ENCODE measurements at regions not wholly inside any gene's neighbourhood (a gene's known extent, or its start where the extent isn't known, plus 50 kb on each side); places are given as distances from the start of the nearest gene placed in this dataset.
"Not testable (repeated sequence)": the region's sequence is repeated elsewhere in the genome, so short reads cannot be mapped to it uniquely, and the experiment has no call there.

DNA sequence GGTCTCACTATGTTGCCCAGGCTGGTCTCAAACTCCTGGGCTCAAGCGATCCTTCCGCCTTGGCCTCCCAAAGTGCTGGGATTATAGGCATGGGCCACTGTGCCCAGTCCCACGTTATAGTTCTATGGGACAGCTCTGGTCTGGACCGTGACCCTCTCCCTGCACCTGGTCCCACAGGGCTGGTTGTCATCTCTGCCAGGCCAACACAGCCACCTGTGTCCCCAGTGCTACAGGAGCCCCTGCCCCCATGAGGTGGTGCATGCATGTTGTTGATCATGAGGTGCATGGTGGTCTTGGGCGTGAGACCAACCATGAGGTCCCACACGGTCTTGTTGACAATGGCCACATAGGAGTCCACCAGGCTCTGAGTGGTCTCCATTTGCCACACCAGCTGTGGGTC is 51.0 kb upstream of the UBE2Q2 start:
- not testable (repeated sequence) for DNase-seq

DNA sequence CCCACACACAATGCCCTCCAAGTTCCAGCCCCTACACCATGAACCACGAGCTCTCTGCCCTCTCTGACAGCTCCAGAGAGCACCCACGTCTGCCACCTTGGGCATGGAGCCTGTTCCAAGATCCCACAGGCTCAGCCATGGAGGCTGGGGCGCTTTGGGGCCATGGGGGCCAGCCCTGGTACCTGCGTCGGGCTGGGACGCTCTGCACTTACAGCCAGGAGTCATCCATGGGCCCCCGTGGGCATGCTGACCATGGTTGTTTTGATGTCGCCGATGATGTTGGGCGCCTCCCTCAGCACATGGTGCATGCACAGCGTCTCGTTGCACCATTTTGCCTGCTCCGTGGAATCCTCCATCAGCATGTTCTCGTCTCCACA is 51.9 kb upstream of the UBE2Q2 start:
- no peak for DNase-seq

DNA sequence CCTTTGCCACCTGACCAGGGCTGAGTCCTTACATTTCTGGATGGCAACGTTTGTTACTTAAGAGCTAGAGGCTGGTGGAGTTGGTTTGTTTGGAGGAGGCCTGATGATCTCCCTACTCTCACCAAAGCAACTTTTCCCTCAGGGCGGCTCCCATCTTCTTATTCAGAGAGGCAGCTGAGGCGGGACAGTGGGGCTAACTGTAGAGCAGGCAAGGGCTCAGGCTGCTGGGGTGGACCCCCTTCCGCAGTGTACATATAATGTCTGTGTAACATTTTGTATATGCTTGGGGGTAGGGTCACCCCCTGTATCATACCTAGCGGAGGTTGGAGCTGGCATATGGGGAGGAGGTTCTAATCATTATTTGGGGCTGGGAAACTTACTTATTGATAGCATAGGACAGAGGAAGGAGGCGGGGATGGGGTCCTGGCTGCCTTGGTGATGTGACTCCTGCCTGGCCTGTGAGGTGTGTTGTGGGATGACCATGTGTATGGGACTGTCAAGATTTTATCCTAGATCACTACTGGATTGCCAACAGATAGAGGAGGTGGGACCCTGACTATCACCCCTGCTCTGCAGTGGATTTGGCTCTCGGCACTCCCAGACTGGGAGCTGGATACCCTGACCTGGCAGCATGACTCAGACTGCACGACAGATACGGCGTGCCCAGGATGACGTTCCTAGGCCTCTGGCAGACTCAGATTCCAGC is 52.5 kb upstream of the UBE2Q2 start:
- DNase-seq = no peak

DNA sequence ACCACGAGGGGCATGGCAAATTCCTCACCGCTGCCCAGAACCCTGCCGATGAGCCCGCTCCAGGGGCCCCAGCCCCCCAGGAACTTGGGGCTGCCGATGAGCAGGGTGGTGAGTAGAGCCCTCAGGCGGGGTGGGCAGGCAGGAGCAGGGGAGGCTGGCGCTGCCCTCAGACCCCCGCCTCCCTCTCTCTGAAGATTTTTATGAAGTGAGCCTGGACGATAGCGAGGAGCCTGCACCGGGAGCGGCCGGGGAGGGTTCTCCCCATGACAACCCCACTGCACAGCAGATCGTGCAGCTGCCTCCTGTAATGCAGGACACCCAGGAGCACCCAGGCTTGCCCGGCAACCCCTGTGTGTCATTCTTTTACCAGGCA is 56.7 kb upstream of the UBE2Q2 start:
- DNase-seq = no peak

DNA sequence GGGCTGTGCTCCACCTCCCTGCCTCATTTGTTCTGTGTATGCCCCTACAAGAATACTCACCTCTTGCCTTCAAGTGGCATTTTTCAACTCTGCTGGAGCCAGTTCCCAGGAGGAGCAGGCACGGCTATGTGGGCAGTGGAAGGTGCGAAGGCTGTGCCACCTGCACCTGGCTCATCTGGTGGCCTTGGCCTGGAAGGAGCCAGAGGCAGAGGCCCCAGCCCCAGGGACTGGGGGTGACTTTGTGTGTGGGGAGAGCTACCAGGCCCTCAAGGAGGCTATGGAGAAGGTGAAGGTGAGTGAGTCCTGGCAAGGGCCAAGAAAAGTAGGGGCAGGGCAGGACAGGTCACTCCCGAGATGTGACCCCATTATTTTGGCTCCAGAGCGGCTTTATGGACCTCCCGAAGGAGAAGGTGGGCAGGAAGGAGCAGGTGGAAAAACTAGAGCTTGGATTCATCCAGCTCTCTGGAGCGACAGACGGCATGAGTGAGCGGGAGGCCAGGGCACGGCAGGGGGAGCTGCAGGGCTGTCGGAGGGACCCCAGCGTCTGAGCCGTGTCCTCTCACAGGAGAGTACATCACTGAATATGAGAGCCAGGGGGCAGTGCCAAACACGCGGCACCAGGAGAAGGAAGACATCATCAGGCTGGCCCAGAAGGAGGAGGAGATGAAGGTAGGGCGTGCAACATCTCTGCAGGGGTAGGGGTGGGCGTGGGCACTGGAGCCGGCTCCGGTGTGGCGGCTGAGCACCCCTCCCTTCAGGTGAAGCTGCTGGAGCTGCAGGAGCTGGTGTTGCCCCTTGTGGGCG is 57.3 kb upstream of the UBE2Q2 start:
- peak in 1 of 58 donors; percentile 10 for DNase-seq

DNA sequence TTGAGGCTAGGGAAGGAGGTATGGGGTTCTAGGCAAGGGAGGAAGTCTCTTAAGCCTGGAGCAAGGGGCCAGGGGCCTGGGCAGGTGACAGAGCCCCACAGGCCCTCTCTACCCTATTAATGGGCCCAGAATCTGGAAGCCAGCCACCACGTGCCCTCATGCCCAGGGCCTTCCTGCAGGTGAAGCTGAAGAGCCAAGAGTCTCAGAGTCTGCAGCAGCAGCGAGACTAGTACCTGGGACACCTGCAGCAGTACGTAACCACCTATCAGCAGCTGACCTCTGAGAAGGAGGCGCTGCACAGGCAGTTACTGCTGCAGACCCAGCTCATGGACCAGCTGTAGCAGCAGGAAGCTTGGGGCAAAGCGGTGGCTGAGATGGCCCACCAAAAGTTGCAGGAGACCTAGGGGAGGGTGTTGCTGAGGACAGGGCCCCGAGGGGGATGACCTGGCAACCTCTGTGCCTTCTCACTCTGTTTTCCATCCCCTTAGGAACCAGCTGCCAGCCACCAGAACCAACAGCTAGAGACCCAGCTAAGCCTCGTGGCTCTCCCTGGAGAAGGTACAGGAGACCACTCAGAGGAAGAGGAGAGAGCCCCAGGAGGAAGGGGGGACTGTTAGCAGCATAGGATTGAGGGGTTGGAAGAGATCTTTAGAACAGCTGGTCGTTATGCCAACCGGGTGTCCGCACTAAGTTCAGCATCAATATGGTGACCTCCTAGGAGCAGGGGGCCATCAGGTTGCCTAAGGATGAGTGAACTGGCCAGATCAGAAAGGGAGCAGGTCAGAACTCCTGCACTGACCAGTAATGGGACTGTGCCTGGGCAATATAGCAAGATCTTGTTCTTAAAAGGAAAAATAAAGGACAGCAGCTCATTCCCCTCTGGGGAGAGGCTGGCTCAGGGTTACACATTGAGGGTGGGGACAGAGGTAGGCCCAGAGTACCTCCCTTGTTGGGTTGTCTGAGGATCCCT is 58.5 kb upstream of the UBE2Q2 start:
- not testable (repeated sequence) for DNase-seq

DNA sequence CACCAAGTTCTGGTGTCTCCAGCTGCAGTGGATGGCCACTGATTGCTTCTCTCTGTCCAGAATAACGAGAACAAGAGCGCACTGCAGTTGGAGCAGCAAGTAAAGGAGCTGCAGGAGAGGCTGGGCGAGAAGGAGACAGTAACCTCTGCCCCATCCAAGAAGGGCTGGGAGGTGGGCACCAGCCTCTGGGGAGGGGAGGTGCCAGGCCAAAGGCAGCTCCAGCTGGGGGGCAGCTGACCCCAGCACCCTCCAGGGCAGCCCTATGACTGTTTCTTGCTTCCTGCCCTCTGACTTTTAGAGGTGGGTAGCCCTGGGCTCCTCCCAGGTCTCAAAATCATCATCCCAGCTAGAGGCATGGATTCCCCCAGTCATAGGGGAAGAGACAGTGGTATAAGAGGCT is 59.7 kb upstream of the UBE2Q2 start:
- DNase-seq = not testable (repeated sequence)

DNA sequence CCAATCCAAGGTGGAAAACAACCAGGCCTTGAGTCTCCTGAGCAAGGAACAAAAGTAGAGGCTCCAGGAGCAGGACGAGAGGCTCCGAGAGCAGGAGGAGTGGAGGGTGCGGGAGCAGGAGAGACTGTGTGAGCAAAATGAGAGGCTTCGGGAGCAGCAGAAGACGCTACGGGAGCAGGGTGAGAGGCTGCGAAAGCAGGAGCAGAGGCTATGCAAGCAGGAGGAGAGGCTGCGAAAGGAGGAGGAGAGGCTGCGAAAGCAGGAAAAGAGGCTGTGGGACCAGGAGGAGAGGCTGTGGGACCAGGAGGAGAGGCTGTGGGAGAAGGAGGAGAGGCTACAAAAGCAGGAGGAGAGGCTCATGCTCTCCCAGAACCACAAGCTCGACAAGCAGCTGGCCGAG is 60.3 kb upstream of the UBE2Q2 start:
- DNase-seq = no peak

DNA sequence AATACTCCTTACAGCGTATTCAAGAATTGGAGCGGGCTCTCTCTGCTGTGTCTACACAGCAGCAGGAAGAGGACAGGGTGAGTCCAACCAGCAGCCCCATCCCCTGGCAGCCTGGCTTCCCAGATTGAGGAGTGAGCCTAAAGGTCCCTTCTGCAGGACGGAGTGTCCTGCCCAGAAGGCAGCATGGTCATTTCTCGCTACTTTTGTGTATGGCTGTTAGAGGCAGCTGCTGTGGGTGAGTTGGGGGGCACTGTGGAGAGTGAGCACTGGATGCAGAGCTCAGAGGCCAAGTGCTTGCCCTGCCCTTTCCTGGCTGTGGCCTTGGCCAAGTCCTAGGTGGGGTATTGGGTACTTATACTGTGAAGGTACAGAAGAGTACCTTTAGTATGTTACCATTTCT is 62.3 kb upstream of the UBE2Q2 start:
- DNase-seq = not testable (repeated sequence)

DNA sequence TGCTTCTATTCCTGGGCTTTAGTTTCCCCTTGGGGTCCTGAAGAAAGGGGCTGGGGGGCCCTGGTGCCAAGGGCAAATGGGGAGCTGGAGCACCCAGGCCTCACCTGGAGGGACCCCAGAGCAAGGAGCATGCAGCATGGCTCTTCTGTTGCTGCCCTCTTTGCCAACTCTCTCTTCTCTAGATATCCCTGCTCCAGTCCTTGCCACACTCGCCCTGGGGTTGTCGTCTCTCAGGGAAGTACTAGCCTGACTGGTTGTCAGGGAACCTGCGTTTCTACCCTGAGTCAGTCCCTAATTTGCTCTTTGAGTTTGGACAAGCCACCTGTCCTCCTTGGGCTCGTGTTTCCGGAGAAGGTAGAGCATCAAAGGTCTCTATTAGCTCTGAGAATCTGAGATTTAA is 63.7 kb upstream of the UBE2Q2 start:
- no peak for DNase-seq

DNA sequence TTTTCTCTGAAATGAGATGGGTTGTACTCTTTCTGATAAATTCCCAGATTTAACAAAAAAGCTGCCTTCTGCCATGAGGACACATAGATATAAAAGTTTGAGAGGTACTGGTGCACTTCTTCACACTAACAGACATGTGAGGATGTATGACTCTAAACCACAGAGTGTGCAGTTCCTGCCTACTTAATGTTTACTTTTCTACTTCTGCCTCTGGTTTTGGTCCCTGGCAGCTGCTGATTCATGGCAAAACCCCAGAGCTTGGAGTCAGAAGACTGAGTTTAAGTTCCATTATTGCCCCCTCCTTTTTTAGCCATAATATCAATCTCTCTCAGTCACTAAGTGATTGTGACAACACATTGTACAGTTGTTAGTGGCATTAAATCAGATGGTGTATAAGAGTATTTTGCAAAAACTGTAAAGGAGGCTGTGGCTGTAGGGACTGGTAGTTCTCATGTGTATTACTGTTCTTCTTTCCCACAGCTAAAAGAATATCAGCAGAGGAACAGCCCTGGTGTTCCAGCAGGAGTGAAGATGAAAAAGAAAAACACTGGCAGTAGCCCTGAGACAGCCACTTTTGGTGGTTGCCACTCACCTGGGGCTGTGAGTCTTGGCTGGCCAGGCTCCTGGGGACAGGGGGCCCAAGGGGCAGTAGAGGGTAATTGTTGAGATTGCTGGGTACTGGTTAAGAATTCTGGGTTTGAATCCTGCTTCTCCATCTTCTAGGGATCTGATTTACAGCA is 64.4 kb upstream of the CSPG4 start:
- not testable (repeated sequence) for DNase-seq

DNA sequence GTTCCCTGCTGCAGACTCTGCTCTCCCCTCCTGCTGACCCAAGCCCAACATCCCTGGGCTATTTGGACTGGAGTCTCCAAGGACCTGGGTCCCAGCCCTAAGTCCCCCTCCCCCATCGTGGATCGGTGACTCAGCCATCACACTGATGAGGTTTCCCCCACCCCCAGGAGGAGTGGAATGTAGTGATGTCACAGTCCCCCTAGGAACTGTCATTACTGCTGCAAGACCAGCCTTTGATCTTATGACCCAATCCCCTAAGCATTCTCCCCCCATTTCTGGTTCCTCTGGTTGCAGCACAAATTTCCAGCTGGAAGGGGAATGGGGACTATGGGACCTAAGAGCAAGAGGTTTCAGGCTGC is 63.4 kb upstream of the CSPG4 start:
- no peak for DNase-seq

DNA sequence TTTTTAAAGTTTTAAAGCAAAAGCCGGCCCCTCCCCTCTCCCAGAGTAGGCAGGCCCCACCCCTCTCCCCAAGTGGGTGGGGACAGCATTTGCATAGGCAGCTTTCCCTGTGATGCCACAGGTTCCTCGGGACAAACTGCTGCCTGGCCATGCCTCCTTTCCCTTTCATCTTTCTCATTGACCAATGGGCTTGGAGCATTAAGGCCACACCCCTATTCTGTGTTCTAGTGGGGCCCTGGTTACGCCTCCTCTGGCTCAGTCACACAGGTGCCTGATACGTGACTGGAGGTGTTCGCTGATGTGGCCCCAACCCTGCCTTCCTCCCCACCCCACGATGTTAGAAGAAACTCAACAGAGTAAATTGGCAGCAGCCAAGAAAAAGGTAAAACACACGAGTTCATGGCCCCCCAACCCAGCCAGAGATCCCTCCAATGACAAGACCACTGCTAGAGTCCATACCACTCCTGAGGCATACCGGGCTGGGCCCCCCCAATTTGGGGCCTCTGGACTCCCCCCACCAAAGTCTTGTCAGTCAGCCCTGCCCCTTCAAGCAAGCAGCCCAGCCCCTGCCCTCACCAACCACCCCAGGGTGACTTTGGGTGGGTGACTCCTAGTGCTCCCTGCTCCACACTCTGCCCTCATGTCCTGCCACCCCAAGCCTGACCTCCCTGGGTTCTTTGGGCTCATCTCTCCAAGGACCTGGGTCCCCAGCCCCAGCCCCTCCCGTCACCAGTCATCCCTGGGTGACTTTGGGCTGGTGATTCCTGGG is 62.8 kb upstream of the CSPG4 start:
- no peak for DNase-seq

DNA sequence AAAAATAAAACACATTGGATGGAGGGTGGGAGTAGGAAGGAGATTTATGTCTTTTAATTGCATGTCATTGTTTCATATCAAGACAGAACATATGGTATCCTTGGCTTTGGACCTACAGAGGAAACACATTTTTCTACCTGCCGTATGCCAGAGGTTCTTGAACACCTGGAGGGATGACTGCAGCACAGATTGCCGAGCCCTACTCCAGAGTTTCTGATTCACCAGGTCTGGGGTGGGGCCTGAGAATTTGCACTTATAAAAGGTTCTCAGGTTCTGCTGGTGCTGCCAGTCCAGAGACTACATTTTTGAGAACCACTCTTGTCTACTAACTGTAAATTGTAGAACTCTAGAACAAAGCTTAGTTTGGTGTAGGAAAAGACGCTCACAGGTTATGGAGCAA is 61.3 kb upstream of the CSPG4 start:
- DNase-seq = not testable (repeated sequence)

DNA sequence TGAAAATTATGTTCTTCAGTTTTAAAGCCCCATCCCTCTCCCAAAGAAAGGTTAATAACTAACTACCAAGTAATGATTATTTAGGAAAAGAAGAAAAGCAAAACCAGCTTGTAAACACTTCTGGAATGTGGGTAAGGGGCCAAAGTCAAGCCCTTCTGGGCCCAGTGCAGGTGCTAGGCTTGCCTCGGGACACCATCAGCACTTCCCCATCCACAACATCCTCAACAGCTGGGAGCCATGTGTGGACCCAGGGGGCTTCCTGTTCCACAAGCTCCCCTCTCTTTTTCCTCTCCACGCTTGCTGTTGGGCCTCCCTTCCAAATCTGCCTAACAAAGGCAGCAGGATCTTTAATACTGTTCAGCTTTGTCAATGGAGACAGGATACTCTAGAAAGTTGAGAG is 58.4 kb upstream of the CSPG4 start:
- not testable (repeated sequence) for DNase-seq

DNA sequence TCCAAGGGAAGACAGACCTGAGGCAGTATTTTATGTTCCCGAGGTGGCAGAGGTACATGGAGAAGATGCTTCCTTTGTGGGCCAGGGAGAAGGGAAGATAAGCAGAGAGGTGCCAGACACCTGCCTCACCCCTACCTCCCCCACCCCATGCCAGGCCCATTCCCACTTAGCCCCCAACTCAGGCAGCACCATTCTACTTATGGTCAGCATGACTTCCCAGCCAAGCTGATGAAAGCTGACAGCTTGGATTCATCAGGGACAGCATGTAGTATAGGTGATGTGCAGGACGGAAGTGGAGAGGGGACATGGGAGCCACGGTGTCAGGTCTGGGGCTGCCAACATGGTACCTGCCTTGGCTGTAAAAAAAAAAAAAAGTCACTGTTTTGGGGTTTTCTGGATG is 57.5 kb upstream of the CSPG4 start:
- DNase-seq = no peak

DNA sequence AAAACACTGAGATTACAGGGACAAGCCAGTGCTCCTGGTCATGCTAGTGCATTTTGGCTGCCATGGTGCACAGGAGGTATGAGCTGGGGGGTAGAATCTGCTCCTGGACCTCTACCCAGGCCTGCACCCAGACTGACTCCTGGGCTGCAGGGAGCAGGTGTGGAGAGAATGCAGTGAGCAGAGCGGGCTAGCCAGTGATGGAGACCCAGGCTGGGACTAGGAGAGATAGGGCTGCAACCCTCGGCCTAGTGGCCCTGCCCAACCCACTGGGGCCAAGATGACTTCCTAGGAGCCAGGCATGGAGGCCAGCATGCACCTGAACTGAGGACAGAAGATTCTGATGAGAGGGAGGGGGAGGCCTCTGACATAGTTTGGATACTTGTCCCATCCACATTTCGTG is 55.9 kb upstream of the CSPG4 start:
- not testable (repeated sequence) for DNase-seq

DNA sequence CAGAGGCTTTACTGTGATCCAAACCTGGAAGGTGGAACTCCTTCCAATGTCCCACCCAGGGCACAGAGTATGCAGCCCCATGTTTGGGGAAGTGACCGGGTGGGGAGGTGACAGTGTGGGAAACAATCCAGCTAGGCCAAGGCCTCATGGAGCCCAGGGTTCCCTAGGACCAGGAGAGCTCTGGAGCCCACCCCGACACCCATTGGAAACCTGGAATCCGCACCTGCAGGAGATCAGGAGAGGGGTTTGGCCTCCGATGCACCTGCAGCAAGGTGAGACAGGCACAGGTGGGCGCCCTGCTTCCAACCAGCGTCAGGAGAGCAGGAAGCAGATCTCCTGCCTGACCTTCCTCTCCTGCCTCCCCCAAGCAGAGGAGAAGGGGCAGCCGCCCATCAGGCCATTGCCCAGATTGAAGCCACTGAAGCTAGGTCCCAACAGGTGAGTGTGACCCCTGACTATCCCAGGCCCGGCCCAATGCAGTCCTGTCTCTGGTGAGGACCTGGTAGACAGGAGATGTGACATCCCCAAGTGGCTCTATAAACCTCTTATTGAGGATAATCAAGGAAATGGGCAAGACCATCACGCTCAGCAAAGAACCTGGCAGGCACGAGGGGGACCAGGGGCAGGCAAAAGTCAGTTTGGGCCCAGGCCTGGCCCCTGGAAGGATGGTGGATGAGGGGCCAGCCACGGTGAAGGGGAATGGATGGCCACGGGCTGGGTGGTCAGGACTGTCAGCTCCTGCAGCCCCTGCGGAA is 53.1 kb upstream of the CSPG4 start:
- not testable (repeated sequence) for DNase-seq

DNA sequence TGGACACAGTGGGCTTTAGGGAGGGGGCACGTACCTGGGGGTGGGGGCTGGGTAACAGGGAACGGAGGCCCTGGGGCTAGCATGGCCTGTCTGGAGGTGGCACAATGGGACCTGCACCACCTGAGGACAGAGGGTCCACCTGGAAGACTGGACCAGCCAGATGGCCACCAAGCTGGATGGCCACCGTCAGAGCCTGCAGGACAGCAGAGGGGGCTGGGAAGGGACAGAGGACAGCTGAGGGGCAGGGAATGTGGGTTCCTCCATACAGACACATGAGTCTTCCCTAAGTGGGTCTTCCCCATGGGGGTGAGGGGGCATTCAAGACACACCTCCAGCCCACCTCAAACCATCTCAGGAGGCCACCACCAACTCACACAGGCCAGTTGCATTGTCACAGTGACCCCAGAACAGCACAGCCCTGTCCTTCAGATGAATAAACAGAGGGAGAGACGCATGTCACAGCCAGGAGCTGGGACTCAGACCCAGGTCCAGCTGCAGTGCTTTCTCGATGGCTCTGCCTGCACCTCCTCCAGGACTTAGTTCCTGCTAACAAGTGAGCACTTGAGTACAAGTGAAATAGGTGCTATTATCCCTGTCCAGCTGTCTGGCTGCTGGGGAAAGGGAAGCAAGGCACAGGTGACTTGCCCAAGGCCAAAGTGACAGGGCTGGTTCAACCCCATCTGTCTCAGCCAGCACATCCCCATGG is 52.4 kb upstream of the CSPG4 start:
- not testable (repeated sequence) for DNase-seq

Data from anterior cingulate cortex (tissue), 58 donors.